Stimulated activated CD8-positive, alpha-beta memory T cell treated with anti-CD3 and anti-CD28 coated beads, Interleukin-2, amount 100 ng/mL, for 48 hours (primary cell): ENCODE measurements at regions not wholly inside any gene's neighbourhood (a gene's known extent, or its start where the extent isn't known, plus 50 kb on each side); places are given as distances from the start of the nearest gene placed in this dataset.

Source experiments
- DNase-seq, 2 donors: peaks; one replicate each; pipeline ENCODE4 v3.0.0-alpha.2; 2020; ENCODE audit warnings: low read depth in 2 of 2

- DNase-seq, result no peak
Measured at GRCh38 chr14:58846682-58847465, 209.1 kb downstream of the DACT1 start.

GRCh38 chr14:58848365-58848764 lies 210.6 kb downstream of the DACT1 start:
- no peak for DNase-seq

DNA sequence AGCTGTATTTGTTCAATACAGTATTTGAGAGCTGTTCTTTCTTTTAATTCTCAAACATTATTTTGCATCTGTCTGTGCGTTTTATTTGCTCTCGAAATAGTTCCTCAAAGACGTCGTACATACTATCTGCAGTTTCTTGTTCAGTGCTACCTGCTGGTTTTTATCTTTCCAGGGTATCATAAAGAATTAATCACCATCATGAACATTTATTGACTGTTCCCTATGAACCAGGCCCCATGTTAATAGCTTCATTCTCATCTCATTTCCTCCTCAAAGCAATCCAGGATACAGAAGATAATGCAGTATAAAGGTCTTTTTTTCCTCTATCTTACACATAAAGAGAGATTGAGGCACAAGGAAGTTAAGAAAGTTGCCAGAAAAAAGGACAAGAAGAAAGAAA lies 211.8 kb downstream of the DACT1 start:
- no peak for DNase-seq

DNA sequence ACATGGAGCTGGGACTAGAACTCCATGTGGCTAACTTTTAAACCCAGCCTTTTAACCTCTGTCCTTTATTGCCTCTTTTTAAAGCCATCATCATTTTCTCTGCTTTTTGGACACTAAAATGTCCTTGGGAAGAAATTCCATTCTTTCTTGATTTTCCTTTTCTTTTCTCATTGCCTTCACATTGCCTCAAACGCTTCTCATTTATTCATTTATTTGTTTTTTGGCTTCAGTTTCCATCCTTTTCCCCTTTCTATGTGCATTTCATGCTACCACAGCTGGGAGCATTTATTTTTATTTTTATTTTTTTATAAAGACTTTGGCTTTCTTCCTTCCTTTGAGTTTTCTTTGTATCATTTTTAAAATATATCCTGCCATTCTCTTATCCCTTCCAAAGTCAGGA lies 212.2 kb downstream of the DACT1 start:
- no peak for DNase-seq

- no peak for DNase-seq
Measured at GRCh38 chr14:58861586-58861985, 223.8 kb downstream of the DACT1 start.

- DNase-seq, result no peak
Measured at GRCh38 chr14:58862416-58863160, 224.8 kb downstream of the DACT1 start.

- no peak for DNase-seq
Measured at GRCh38 chr14:58863661-58864345, 226.0 kb downstream of the DACT1 start.

DNA sequence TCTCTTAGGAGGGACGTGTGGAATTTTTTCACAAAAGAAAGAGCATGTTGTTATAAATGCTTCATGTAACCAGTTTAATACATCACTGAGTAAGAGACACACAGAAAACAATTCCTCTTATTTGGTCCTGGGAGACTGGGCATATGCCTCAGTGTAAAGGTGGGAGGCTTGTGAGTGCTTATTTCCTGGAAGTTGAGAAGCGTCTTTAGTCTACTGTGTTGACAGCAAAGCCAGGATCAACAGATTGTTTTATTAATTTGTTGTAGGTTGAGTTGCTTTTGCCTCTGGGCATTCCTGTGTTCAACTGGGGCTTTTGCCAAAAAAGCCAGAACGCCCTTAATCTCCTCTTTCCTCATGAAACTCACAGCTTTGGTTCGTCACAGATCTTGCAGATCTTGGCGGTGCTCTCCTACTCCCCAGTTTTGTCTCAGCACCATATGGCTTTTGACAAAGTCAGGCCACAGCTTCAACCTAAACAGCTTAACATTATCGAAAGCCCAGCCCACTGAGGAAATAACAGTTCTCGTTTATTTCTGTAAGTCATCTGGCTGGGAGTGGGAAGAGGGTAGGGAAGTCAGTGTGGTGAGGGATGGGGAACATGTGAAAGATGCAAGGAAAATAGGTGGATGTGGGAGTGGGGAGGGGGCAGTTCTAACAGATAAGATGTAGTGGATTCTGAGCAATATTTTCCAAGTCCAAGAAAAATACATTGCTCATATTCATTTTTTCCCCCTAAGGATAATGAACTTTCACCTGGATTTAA lies 227.2 kb downstream of the DACT1 start:
- DNase-seq, result no peak

- no peak for DNase-seq
Measured at GRCh38 chr14:58865514-58866281, 227.9 kb downstream of the DACT1 start.

DNA sequence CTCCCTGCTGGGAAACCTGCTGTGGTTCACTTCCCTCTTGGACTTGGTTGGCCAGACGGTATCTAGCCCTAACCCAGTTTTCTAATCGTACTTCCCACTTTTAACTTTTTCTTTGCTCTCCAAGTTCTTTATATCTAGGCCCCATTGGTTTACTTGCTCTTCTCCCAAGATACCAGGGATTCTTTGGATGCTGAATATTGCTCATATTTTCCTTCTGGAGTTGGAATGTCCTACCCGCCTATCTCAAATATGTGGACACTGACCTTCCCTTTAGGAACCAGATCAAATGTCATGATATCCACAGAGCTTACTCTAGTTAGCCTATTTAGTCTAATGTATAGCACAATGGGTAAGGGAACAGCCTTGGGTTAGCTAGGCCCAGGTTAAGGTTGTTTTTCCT lies 228.6 kb downstream of the DACT1 start:
- DNase-seq, result no peak

DNA sequence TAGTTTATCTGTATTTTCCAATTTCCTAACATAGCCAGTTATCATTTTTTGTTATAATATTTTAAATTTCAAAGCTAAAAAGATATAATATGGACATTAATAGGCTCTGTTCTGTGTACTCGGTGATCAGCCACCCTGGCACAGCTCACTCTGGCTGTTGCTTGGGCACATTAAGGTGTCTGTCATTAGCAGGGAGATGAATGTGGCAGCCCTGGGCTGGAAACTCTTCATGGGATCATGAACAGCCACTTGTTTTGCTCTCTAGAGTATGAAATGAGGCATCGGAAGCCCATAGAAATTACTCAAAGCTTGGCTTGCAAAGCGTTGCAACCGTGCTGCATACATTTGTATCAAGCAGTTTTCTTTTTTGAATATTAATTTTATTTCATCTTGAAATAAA lies 233.2 kb downstream of the DACT1 start:
- DNase-seq, result no peak

- DNase-seq, result no peak
Measured at GRCh38 chr14:58871573-58871972, 233.8 kb downstream of the DACT1 start.

- no peak for DNase-seq
Measured at GRCh38 chr14:58872061-58872460, 234.3 kb downstream of the DACT1 start.

DNA sequence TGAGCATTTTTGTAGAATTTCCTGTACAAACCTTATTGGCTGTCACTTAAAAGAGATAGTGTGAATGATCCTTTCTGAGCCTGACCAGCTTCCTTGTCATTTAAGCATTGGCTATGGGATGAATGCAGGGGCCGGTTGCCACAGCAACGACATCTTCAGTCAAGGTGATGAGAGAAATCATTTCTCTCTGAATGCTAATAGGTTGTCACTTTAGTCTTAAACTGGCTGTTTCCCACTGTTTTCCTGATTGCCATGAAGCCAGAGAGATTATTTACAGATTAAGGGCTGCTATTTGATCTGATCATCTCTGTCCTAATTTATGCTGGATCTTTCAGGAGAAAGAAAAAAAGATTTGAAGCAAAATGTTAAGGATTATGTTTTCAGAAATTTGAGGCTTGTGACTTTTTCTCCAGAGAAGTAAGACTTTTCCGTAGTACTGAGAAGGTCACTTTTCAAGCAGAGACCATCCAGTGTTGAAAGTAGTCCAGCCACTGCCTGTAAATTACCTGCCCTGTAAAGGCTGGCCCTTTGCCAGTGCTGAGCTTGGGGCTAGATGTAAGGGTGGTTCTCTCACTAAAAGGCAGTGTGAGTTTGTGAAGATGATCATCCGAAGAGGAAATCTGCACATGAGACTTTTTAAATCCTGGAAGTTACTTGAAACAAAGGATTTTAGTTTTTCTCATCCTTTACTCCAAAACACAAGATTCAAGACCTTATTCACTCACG lies 235.6 kb downstream of the DACT1 start:
- no peak for DNase-seq

DNA sequence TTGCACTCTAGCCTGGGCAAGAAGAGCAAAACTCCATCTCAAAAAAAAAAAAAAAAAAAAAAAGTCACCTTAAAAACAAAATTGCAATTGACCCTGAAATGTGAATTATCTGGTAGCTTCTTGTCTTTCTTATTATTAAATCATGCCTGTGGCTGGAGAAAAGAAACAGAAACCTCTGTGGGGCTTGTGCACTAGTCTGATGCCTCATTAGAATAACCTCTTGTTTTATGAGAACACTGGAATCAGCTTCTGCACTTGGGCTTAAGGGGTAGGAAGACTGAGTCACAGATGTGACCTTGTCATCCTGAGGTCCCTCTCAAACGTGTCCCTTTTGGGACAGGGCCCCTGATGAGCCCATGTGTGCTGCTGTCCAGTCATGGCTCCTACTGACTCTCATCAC lies 237.9 kb downstream of the DACT1 start:
- DNase-seq, result no peak

DNA sequence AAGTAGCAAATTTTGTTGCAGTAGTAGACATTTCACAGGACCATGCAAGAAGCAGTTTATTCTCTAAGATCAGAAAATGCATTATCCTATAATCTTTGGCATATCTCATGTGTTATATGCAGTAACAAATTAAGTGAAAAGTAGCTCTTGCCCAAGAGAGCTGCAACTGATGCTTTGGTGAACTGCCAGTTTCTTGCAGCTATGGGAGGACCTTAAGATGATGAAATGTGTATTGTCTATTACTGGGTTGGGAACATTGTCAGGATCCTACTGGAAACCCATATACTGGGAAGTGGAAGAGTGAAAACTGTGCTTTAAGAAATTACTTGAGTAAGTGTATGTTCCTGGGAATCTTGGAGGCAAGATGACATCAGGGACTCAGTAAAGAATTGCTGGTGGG lies 238.8 kb downstream of the DACT1 start:
- DNase-seq, result no peak

DNA sequence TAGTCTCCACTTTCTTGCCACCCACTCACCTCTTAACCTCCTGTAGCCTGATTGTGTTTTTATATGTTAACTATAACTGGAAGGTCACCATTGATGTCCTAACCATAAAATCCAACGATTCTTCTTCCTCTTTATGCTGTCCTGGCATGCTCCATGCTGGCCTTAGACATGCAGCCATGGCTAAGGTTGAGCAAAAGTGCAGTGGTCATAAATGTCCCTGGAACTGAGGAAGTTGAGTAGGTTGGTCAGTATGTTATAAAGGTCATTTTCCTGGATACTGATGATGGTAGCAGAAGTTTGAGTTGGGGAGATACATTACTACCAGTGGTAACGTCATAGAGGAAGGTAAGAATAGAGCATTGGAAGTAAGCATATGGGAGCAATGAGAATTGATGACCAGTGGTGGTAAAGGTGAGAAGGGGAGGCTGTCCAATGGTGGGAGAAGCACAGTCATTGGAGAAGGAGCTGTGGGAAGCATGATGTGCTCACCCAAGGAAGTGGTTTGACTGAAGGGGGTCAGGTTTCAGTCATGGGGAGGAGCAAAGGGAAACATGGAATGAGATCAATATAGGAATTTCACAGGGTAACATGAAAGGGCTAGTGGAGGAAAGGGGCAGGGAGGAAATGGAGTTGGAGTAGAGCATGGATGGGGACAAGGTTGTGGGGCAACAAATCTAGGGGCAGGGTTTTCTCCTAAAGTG lies 240.8 kb downstream of the DACT1 start:
- no peak for DNase-seq

- DNase-seq, result no peak
Measured at GRCh38 chr14:58881433-58881832, 243.7 kb downstream of the DACT1 start.

GRCh38 chr14:58882577-58883018 lies 244.8 kb downstream of the DACT1 start:
- DNase-seq, result no peak

GRCh38 chr14:58884442-58884841 lies 246.7 kb downstream of the DACT1 start:
- DNase-seq, result no peak
